ENCODE measurements at regions not wholly inside any gene's neighbourhood (a gene's known extent, or its start where the extent isn't known, plus 50 kb on each side); places are given as distances from the start of the nearest gene placed in this dataset.

DNA sequence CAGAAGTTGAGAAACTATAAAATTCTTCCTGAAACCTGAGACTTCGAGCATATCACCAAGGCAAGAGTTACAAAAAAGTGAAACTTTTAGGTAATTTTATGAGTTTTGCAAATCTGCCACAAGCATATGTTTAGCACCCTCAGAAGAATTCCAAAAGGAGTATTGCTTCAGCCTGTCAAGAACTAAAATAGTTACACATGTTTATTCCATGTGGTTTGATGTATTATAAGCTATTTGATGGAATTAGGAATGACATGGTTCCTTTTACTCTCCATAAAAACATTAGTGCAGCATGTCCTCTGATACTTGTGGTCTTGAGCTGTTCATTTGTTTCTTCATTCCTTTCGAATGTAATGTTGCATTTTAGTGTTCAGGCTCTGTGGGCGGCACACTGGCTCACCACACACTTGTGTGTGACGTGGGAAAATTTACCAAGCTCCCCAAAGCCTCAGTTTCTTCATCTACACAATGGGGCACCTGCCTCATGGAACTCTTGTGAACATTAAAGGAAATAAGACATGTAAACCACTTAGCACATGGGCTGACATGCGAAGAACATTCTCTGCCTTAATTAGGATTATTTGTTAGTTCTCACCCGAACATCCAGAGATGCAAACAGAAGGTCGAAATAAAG, 204.2 kb upstream of the FOXF1 start:
- DNase-seq, result no peak

DNA sequence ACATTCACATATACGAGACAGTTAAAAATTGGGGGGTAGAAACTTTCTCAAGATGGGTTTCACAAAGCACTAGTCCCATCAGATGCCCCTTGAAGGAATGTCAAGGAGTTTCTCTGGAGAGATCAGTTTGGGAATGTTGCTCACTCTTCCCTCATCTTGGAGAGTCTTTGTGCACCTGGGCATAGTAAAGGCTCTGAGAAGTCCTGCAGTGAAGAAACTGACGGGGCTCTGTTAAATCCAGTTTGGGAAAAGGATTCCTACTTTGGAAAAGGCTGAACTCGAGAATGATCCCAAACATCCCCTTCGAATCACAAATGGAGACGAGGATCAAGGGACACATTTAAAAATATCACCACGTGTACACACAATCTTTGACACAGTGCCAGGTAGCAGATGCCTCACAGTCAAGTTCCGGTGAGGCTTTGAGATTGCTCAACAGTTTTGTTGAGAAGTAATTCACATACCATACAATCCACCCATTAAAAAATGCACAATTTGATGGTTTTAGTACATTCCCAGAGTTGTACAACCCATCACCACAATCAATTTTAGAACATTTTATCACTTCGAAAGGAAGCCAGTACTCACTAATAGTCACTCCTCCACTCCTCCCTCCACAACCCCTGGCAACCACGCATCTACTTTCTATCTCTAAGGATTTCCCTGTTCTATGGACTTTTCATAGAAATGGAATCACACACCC, 203.4 kb upstream of the FOXF1 start:
- DNase-seq, result no peak

DNA sequence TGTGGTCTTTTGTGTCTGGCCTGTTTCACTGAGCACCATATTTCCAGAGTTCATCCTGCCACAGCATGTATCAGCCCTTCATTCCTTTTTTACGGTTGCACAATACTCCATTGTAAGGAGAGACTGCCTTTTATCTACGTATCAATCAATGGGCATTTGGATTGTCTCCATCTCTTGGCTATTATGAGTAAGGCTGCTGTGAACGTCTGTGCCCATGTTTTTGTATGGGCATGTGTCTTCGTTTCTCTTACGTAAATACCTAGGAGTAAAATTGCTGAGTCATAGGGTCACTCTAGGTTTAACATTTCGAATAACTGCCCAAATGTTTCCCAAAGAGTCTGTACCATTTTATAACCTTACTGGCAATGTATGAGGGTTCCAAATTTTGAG, 202.8 kb upstream of the FOXF1 start:
- no peak for DNase-seq

DNA sequence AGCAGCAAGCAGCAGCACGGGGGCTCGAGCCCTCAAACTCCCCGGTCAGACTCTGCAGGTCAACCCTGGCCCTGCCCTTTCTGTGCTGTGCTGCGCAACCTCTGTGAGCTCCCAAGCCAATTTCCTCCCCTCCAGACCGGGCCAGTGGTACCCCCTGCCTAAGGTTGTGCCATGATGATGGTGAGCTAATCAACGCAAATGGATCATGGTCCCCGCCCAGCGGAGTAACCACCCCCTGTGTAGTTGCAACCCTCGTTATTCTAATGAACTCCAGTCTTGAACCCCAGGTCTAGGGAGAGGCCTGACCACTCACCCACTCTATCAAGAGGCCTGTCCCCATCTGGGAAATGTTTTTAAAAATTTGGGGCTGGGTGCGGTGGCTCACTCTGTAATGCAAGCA, 201.8 kb upstream of the FOXF1 start:
- DNase-seq, result no peak

DNA sequence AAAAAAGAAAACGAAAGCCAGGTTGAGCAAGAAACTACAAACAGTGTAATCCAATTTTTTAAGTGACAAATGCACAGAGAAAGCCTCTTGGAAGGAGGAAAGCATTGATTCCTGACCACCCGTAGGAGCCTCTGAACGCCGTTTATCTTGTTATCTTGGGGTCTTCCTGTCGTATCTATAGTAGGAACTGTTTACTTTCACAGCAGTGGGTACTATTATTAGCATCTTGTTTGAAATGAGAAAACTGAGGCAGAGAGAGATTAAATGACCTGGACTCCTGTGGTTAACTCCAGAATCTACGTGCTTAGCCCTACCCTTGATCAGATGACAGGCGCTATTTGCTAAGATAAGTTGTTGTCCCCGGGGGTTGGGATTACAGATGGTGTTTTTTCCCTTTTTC, 196.7 kb upstream of the FOXF1 start:
- DNase-seq, result no peak

DNA sequence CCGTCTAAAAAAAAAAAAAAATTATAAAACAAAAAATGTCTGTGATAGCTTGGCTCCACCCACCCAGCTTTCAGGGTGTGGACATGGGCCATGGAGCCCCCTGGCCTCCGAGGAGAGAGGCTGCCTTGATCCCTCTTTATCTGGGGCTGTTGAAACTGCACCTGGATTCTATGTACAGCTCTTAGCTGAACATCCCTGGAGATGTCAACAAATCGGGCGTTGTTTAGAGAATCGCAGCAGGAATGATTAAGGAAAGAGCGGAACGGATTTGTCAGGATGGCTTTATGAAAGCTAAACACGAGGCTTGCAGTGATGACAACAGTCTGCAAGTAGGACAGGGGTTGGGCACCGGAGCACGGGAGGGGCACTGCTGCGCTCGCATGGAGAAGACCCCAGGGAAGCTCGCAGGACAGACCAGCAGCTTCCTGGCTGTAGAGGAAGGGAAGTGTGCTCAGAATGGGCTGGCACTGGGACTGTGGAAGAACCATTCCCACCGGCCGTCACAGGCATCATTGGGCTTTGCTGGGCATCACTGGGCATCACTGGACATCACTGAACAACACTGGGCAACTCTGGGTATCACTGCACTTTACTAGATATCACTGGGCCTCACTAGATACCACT, 195.8 kb upstream of the FOXF1 start:
- no peak for DNase-seq

DNA sequence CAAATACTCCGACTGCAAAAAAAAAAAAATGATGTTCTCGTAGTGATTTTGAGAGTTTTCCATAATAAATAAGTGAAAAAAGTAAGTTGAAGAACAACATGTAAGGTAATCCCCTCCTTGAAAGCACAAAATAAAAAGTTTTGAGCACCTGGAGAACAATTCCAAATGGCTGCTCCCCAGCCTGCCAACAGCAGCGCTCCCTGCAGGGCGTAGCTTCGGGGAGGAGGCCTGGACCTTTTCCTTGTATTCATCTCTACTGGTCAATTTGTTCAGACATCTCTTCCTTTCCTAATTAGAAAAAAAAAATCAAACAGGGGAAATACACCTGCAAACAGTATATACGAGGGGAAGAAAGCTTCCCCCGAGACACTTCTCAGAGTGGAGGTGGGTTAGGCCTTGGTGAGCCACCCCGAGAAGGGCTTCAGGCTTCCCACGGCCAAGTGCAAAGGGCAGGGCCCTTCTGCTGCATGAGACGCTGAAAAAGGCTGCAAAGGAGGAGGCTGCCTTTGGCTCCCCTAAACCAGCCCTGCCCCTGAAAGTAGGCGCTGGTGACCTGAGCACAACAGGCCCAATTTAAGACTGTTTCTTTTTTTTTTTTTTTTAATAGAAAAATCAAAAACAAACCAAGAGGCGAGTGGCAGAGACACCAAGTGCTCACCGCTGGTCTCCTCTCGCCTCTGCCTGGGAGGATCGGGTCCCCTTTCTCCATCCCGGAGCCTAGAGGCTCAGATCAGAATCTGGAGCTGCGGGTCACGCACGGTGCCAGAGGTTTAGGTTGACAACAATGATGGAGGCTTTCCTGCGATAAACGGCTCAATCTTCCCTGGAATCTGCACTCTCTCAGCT, 193.1 kb upstream of the FOXF1 start:
- DNase-seq, result no peak

DNA sequence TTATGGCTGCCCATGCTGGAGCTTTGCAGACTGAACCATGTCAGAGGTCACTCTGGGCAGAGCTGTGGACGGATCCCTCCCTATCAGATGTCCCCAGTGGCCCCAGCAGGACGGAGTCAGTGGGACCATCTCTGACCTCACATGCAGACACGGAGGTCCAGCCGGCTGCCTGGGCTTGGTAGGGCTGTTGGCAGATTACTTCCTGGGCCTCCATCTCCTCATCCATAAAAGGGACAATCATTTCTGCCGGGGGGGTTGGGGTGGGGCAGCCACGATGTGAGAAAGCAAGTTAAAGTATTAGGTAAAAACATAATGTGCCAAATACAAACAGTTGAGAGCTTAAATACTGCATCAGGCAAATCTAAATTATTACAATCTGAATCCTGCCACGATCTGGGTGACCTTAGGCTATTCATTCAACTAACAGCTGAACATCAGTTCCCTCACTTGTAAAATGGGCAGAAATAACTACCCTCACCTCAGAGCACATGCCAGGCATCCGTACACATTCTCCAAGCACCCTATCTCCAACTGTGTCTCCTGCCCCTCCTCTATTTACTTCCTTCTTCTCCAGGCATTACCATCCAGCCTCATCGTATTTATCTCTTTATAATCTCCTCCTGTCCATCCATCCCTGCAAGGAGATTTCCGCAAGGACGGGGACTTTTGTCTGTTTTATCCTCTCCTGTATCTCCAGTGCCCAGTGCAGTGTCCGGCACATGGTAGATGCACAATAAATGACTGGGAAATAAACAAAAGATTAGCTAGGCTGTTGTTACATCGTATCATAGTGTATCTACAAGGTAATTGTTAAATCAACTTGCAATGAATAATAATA, 192.3 kb upstream of the FOXF1 start:
- DNase-seq, result no peak

DNA sequence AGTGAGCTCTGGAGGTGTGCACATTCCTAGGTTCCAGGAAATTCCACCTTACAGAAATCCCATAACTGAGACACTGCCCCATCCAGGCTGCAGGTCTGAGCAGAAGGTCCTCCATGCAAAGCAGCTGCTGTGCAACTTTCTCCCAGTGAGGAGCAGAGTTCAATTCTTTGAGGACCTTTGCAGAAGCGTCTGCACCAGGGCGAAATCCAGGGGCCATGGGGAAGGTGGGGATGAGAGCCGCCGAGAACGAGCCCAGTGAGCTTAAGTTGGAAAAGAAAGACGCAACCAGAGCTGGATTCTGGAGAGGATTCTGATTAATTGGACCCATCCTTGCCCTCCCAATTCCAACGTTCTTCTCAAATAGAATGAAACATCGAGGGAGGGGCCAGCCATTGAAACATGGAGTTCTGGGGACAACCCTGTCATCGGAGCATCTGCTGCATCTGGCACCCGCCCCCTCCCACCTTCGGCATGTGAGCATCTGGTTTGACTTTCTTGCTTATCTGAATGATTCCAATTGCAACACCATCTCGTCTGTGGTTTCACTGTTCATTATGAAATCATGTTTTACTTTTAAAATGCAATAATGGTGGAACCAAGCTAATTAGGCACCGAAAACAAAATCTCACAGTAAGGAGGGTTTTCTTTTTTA, 190.6 kb upstream of the FOXF1 start:
- DNase-seq, result no peak

DNA sequence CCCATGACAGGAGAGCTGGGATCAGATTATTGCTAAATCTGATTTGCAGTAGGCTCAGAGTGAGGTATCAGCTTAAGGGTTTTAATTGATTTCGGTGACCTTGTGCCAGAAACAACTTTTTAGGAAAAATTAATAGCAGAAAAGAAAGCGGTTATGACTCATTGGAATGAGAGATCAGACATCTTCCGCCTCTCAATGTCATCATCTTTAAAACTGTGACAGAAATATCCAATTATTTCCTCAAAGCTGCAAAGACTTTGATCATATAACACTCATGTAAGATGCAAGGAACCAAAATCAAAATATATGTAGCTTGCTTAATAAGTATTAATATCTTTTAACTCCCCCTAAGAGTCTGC, 190.1 kb upstream of the FOXF1 start:
- DNase-seq, result no peak

DNA sequence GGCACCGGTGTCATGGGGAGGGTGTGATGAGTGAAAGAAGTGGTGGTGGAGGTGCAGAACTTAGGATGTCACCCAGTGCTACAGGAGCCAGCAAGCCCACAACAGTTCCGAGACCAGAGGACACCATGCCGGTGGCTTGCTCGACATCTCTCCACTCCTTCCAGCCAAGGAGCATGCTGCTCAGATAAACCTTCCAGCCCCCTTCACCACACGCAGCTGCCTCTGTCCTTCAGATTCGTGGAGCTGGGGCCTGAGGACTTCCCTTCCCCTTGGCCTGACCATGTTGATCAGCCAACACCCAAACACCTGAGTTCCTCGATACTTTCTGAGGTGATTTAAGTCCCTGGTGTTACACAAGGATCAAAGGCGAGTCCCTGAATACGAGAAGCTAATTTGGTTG, 188.8 kb upstream of the FOXF1 start:
- DNase-seq, result no peak

DNA sequence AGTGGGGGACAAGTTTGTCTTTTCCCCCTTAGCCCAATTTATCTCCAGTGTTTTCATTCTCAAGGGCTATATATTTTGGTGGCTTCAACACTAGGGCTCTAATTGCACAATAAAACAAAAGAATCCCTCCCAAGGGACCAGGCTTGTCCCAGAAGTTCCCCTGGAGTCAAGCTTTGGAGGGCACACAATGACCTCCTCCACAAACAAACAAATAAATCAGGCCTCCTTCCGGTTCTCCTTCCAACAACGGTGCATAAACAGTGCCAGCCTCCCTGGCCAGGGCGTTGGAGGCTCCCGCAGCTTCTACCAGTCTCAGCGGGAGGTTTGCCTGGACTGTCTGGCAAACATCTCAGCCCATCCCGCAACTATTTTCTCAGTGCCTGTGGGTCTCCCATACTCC, 188.0 kb upstream of the FOXF1 start:
- DNase-seq, result no peak

DNA sequence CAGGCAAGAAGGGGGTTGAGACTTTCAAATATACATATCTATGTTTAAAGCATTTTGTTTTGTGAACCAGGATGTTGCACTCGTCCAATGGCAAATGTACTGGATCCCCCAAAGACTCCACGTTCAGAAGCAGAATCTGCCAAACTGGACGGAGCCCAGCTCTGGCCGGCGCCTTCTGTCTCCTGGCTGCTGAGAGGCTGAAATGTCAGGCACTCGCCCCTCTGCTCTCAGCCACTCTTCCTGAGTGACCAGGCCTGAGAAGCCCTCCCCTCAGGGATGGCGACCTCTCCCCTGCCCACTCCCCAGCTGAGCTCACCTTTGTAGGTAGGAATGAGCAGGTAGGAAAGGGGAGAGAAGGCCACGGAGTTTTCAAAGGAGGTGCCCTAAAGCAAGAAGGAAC, 187.5 kb upstream of the FOXF1 start:
- no peak for DNase-seq

DNA sequence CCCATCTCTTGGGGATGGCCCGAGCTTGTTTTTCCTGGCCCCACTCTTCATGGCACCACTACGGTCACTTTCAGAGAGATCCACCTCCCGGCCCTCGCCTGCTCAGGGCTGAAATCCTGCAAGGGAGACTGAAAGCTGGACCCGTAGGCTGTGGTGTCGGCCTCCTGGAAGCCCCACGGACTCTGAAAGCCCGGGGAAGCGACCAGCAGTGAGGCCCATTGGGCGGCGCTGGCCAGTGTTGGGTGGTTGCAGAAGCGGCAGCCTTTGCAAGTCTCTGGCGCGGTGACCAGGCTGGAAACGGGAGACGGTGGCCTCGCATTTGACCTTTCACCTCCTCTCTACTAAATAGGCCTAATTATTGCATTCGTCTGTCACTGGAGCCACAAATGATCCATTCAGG, 186.0 kb upstream of the FOXF1 start:
- DNase-seq, result no peak

DNA sequence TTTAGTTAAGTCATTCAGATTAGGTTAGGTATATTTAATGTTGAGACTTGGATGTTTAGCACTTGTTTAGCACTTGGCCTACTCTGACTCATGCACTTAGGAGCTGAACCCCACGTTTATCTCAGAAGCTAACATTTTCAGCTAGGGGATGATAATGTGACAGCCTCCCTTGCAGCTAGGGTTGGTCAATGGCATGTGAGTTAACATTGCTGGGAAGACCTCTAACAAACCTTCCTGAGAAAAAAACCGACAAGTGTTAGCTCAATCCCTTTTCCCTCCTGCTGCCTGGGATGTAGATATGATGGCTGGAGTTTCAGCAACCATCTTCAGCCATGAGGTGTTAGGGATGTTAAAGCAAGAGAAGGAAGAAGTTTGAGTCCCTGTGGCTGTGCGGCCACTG, 185.0 kb upstream of the FOXF1 start:
- DNase-seq, result no peak

DNA sequence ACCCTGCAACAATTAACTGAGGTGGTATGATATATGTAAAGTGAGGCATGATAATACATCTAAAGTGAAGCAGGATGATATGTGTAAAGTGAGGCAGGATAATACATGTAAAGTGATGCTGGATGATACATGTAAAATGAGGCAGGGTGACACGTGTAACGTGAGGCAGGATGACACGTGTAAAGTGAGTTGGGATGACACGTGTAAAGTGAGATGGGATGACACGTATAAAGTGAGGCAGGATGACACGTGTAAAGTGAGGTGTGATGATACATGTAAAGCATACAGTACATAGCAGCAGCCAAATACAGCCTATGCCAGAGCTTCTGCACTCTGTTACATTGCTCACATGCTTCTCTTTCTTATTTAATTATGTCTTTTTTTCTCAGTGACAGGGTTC, 184.4 kb upstream of the FOXF1 start:
- DNase-seq, result no peak

DNA sequence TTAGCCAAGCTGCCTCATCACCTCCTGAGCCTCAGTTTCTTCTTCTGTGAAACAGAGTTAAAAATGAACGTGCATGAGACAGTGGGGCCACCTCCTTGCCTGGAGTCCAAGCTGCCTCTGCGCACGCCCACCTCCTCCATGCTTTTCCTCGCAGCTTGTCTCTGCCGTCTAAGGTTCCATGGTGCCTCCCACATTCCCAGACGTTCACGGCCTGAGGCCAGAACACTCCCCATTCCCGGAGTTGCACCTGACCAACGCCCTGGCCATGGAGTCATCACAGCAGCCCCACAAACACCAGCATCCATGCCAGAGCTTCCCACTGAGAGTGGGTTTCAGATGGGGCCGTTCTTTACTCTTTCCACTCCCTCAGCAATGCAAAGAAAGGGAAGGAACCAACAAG, 183.0 kb upstream of the FOXF1 start:
- DNase-seq, result no peak

DNA sequence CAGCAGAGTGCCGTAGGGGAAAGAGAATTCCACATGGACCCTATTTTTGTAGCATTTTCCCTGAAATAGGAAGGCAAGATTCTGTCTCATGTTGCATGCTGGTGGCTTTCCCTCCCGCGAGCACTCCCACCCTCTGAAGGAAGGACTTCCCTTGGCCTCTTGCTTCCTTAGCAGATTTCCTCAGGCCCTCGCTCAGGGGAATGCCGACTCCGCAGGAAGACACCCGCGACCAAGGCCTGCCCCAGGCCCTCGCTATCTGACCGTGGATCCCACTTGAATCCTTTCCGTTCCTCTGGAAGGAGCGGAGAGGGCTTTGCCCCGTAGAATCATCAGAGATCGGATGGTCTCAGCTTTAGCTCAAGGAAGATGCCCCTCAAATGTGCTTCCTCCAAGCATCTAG, 179.4 kb upstream of the FOXF1 start:
- DNase-seq, result no peak

DNA sequence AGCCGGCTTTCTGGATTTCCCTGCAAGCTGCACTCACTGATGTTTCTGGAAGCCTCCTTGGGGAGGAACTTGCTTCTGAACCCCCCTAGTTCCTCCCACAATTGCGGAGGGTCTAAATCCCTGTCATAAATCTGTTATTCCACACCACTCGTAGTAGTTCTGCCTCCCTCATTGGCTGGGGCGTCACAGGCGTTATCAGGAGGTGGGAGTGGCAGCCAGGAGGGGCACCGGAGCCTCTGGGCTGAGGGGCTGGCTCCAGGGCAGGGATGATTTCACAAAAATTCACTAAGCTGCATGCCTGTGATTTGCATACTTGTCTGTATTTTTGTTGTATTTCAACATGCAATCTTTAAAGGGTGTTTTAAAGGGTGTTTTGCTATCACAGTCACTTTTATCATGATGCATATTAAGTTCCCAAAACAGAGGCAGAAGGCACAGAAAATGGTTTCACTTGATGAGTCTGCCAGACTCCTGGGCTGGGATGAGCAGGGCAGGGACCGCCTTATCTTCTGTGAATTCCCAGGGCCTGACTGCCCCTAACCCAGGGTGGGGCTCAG, 176.2 kb upstream of the FOXF1 start:
- DNase-seq, result no peak

DNA sequence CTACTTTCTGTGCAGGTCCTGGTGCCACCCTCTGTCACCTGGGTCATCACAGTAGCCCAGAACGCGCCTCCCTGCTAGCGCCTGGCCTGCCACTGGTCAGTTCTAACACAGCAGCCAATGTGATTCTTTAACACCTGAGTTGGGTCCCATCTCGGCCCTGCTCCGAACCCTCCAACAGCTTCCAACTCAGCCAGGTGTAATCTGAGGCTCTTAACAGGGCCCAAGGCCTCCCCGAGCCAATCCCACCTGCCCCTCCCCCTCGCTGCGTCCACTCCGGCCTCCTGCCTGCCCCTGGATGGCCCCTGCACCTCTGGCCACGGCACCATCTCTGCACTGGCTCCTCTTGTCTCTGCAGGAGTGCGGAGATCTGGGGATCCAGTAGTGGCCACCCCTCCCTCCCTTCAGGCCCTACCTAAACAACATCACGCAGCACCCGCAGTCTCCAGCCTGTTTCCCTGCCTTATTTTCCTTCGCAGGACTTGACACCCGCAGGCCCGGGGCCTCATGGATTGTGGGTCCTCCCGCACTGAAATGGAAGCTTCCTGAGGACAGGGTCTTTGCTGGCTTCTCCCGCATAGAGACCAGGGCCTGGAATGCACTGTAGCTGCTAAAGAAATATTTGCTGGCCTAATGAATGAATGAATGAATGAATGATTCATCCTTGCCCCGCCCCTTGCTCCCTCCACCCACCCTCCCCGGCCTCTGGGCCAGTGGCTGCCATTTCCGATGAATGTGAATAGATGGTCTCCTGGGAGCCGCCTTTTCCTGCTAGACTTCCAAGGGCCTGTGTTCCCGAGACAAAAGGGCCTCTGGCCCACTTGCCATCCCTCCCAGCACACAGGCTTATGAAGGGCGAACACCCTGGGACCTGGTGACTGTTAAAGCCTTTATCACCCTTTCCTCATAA, 174.8 kb upstream of the FOXF1 start:
- DNase-seq, result no peak

DNA sequence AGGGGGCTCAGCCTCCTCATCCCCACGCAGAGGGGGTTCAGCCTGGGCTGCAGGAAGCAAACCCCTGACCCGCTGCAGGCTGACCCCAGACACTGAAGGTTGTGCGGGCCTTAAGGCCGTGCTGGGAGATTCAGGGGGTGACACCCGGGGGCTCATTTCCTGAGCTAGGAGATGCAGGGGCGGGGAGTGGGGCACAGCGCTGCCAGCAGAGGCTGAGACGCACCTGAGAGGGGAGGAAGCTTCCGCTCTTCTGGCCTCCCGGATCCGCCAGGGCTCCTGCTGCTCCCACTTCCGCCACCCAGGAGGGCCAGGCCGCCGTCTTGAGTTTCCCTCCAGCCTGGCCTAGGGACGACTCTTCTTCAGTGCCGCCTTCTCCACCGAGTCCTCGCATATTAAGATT, 173.2 kb upstream of the FOXF1 start:
- no peak for DNase-seq

Measured in NCI-H1694 treated with DMSO at 0.1 percent for 48 hours (cell line).